Uterus (tissue), 3 donors: ENCODE measurements at regions not wholly inside any gene's neighbourhood (a gene's known extent, or its start where the extent isn't known, plus 50 kb on each side); places are given as distances from the start of the nearest gene placed in this dataset.

Experiments used
- DNase-seq, 2 donors: peaks; one replicate each; pipeline ENCODE4 v3.0.0-alpha.2; 2019 to 2020
- H3K27ac ChIP-seq, 2 donors: fragments of 200-600 bp; sonication (generic); 1 replicate in 1 of 2; 2 replicates in 1 of 2; pipeline ENCODE4 v1.5.1; 2016 to 2018
- H3K27me3 ChIP-seq, 2 donors: fragments of 200-600 bp; sonication (generic); one replicate each; pipeline ENCODE4 v1.5.1; 2018 to 2019; ENCODE audit warnings: control low read depth in 1 of 2
- H3K36me3 ChIP-seq, 2 donors: fragments of 200-600 bp; sonication (generic); one replicate each; pipeline ENCODE4 v1.5.1; 2019; ENCODE audit warnings: control low read depth in 1 of 2
- H3K4me1 ChIP-seq, 2 donors: fragments of 200-600 bp; sonication (generic); one replicate each; pipeline ENCODE4 v1.5.1; 2018 to 2019; ENCODE audit warnings: control low read depth in 1 of 2
- H3K4me3 ChIP-seq, 2 donors: fragments of 200-600 bp; sonication (generic); 1 replicate in 1 of 2; 2 replicates in 1 of 2; pipeline ENCODE4 v1.5.1; 2018 to 2019; ENCODE audit warnings: mild to moderate bottlenecking in 1 of 2
- H3K9me3 ChIP-seq, 2 donors: fragments of 200-600 bp; sonication (generic); one replicate each; pipeline ENCODE4 v1.5.1; 2019; ENCODE audit warnings: control low read depth in 1 of 2
- POLR2A ChIP-seq, 2 donors: fragments of 450-650 bp; IDR thresholded peaks; one replicate each; pipeline ENCODE4 v1.6.1; 2016; ENCODE audit warnings: antibody characterized with exemption in 2 of 2, mild to moderate bottlenecking in 1 of 2, moderate library complexity in 1 of 2
- intact Hi-C: fragments of 100-400 bp; cut with DNase I; formaldehyde crosslinking; loops from one replicate; pipeline ENCODE4 v1.15.1; 2023; ENCODE audit warnings: low total_unique reads
- TF ChIP-seq, protein P1 (sequence below), 4 experiments: fragments of 200-600 bp in 2 of 4; fragments of 450-650 bp in 2 of 4; sonication (generic) in 2 of 4; IDR thresholded peaks; one replicate each; pipeline ENCODE4 v1.5.1; 2016 to 2019; ENCODE audit warnings: antibody characterized with exemption in 4 of 4, mild to moderate bottlenecking in 2 of 4, moderate library complexity in 1 of 4
- donor health status: DM: yes; HTN: yes; CAD: no.

DNA sequence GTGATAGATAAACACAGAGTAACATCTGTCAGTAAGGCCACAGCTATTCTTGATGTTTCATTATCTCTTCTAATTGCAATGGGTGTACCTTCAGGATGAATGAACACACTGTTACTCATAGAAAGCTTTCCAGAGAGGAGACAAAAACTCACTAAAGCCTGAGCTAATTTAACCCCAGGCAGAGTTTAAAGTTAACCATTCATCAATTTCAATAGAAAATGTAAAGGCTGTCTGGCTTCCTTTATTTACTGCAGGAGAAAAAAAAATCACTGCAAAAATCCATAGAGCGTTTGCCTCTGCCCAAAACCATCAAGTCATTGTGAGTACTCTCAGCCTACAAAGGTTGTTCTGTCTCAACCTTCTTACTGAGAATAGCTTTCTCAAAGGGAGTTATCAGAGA, 376.9 kb downstream of the PPP4R3C start:
- Histone ChIP-seq H3K4me3 (no peak overlapping the region), H3K36me3 (no peaks in the 10 kb centered on the region), H3K9me3 (no peaks in the 10 kb centered on the region), H3K4me1 (no peaks in the 10 kb centered on the region), H3K27me3 (peaks cover 0 to 8% of the 10 kb centered on the region in 2 donors), H3K27ac (no peak overlapping the region)
- intact Hi-C loops, result no loop called here
- TF ChIP-seq, protein P1, sequence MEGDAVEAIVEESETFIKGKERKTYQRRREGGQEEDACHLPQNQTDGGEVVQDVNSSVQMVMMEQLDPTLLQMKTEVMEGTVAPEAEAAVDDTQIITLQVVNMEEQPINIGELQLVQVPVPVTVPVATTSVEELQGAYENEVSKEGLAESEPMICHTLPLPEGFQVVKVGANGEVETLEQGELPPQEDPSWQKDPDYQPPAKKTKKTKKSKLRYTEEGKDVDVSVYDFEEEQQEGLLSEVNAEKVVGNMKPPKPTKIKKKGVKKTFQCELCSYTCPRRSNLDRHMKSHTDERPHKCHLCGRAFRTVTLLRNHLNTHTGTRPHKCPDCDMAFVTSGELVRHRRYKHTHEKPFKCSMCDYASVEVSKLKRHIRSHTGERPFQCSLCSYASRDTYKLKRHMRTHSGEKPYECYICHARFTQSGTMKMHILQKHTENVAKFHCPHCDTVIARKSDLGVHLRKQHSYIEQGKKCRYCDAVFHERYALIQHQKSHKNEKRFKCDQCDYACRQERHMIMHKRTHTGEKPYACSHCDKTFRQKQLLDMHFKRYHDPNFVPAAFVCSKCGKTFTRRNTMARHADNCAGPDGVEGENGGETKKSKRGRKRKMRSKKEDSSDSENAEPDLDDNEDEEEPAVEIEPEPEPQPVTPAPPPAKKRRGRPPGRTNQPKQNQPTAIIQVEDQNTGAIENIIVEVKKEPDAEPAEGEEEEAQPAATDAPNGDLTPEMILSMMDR (IDR thresholded peaks at IDR 0.05), result no peak
- no peak for TF ChIP-seq POLR2A (IDR thresholded peaks at IDR 0.05)
- DNase-seq, result no peak

DNA sequence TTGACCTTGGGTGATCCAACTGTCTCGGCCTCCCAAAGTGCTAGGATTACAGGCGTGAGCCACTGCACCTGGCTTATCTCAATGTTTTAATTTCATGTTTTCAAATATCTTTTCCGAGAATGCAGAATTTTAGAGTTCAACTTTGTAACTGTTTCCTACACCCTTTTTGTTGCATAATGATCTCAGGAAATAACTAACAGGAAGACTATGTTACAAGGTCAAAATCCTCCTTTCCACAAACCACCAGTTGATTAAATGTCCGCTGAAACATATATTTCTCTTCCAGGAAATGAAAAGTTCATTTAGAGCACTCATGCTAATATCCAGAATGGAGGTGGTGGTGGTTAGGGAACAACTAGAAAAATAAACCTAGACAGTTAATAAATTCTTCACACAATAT, 377.8 kb downstream of the PPP4R3C start:
- Histone ChIP-seq H3K9me3 (no peaks in the 10 kb centered on the region), H3K4me3 (no peak overlapping the region), H3K27ac (no peak overlapping the region), H3K4me1 (no peaks in the 10 kb centered on the region), H3K27me3 (peaks cover 0 to 8% of the 10 kb centered on the region in 2 donors), H3K36me3 (no peaks in the 10 kb centered on the region)
- DNase-seq, result no peak
- TF ChIP-seq, protein P1 (IDR thresholded peaks at IDR 0.05), result no peak
- TF ChIP-seq POLR2A (IDR thresholded peaks at IDR 0.05), result no peak
- intact Hi-C loops, result no loop called here

DNA sequence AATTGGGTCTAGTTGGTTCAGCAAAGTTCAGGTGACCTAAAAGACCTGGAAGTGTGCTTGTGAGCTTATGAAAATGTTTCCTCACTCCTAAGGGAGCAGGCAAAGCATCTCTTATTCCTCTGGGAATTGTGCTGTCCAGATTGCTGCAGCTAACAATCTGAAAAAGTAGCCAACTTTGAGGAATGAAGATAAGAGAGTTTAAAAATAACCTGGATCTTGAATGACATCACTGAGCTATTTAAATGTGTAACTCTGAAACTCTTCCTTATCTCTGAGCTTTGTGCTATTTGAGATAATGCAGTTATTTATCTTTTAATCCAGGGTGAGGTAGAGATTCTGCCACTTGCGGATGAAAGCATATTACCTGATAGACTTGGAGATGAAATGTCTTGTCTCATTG, 384.8 kb downstream of the PPP4R3C start:
- DNase-seq, result no peak
- Histone ChIP-seq H3K27me3 (peaks cover 0 to 8% of the 10 kb centered on the region in 2 donors), H3K27ac (no peak overlapping the region), H3K4me1 (no peaks in the 10 kb centered on the region), H3K36me3 (no peaks in the 10 kb centered on the region), H3K4me3 (no peak overlapping the region), H3K9me3 (no peaks in the 10 kb centered on the region)
- TF ChIP-seq, protein P1 (IDR thresholded peaks at IDR 0.05), result no peak
- no peak for TF ChIP-seq POLR2A (IDR thresholded peaks at IDR 0.05)
- intact Hi-C loops, result no loop called here

DNA sequence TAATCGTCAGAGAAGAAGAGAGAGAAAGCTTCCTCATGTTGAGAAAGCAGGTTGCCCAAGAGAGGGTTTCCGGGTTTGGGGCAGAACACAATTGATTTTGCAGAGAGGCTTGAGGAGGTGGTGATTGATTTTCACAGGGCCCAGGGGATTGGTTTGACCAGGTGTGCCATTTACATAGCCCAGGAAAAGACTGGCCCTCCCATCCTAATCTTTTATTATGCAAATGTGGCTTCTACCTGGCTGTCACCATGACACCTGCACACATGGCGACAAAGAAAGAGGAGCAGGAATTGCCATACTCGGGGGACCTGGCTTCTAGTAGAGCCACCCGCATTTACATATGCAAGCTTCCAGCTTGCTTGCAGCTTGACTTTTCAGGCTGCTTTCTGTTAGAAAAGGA, 405.3 kb downstream of the PPP4R3C start:
- Histone ChIP-seq H3K27ac (no peak overlapping the region), H3K27me3 (no peaks in the 10 kb centered on the region), H3K4me3 (no peak overlapping the region), H3K9me3 (no peaks in the 10 kb centered on the region), H3K36me3 (no peaks in the 10 kb centered on the region), H3K4me1 (no peaks in the 10 kb centered on the region)
- DNase-seq, result no peak
- intact Hi-C loops, result no loop called here
- TF ChIP-seq POLR2A (IDR thresholded peaks at IDR 0.05), result no peak
- TF ChIP-seq, protein P1 (IDR thresholded peaks at IDR 0.05), result no peak

DNA sequence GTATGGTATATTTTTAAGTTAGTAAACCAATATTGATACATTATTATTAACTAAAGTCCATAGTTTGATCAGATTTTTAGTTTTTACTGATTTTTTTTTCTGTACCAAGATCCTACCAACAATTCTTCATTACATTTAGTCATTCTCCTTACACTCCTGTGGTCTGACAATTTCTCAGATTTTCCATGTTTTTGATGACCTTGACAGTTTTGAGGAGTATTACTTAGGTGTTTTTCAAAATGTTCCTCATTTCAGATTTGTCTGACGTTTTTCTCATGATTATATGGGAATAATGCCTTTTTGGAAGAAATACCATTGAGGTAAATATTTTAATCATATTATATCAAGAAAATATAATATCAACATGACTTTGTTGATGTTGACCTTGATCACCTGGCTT, 423.8 kb downstream of the PPP4R3C start:
- intact Hi-C loops, result no loop called here
- no peak overlapping the region for H3K4me3 ChIP-seq

More for the DNA sequence above, 423.8 kb downstream of the PPP4R3C start:
- H3K4me1 ChIP-seq, result no peaks in the 10 kb centered on the region
- H3K9me3 ChIP-seq, result no peaks in the 10 kb centered on the region
- H3K27ac ChIP-seq, result no peak overlapping the region
- no peak for DNase-seq
- H3K27me3 ChIP-seq, result no peaks in the 10 kb centered on the region
- no peaks in the 10 kb centered on the region for H3K36me3 ChIP-seq
- TF ChIP-seq POLR2A (IDR thresholded peaks at IDR 0.05), result no peak
- TF ChIP-seq, protein P1 (IDR thresholded peaks at IDR 0.05), result no peak
